Activated naive CD4-positive, alpha-beta T cell treated with anti-CD3 and anti-CD28 coated beads, Interleukin-2, amount 50 U/mL, for 72 hours (primary cell): ENCODE measurements at regions not wholly inside any gene's neighbourhood (a gene's known extent, or its start where the extent isn't known, plus 50 kb on each side); places are given as distances from the start of the nearest gene placed in this dataset.

Source experiments
- ATAC-seq, 2 donors: fragments of 150-1000 bp; cut with Tn5 transposase; 2 replicates each; pipeline ENCODE4 v1.10.0; 2021; ENCODE audit warnings: mild to moderate bottlenecking in 2 of 2, moderate library complexity in 2 of 2
- DNase-seq, 2 donors: peaks; one replicate each; pipeline ENCODE4 v3.0.0; 2021 to 2022; ENCODE audit warnings: low spot score in 2 of 2
- H3K27ac Mint-ChIP-seq, 2 donors: one replicate each; pipeline ENCODE4 v1.8.0; 2022; ENCODE audit warnings: mild to moderate bottlenecking in 2 of 2, mixed read lengths in 2 of 2
- H3K36me3 Mint-ChIP-seq, 2 donors: one replicate each; pipeline ENCODE4 v1.8.0; 2022; ENCODE audit warnings: mixed read lengths in 2 of 2
- H3K9me3 Mint-ChIP-seq, 2 donors: one replicate each; pipeline ENCODE4 v1.8.0; 2022; ENCODE audit warnings: mixed read lengths in 2 of 2

GRCh38 chr3:87624860-87625259, 348.5 kb upstream of the POU1F1 start:
- Mint-ChIP-seq H3K9me3 (peaks cover 4 to 9% of the 10 kb centered on the region in 2 donors), H3K36me3 (no peaks in the 10 kb centered on the region), H3K27ac (no peak overlapping the region)
- ATAC-seq = no peak
- no peak for DNase-seq

- Mint-ChIP-seq H3K27ac (no peak overlapping the region), H3K9me3 (peaks cover 0 to 1% of the 10 kb centered on the region in 2 donors), H3K36me3 (no peaks in the 10 kb centered on the region)
- DNase-seq (no peak), ATAC-seq (no peak)
These were observed 345.3 kb upstream of the POU1F1 start for GRCh38 chr3:87621667-87622066.

GRCh38 chr3:87615506-87615905, 339.1 kb upstream of the POU1F1 start:
- ATAC-seq = no peak
- H3K9me3 Mint-ChIP-seq = peaks cover 19 to 22% of the 10 kb centered on the region in 2 donors
- H3K27ac Mint-ChIP-seq = no peak overlapping the region
- no peak for DNase-seq
- H3K36me3 Mint-ChIP-seq = peaks cover 6 to 18% of the 10 kb centered on the region in 2 donors

- peaks cover 19 to 22% of the 10 kb centered on the region in 2 donors for H3K9me3 Mint-ChIP-seq
- ATAC-seq (no peak), DNase-seq (no peak)
- H3K27ac Mint-ChIP-seq = no peak overlapping the region
- H3K36me3 Mint-ChIP-seq = peaks cover 6 to 18% of the 10 kb centered on the region in 2 donors
These were observed 338.6 kb upstream of the POU1F1 start for GRCh38 chr3:87614998-87615397.

GRCh38 chr3:87607234-87607633, 330.9 kb upstream of the POU1F1 start:
- Mint-ChIP-seq H3K9me3 (peaks cover 9 to 11% of the 10 kb centered on the region in 2 donors), H3K27ac (no peak overlapping the region), H3K36me3 (peaks cover 0 to 8% of the 10 kb centered on the region in 2 donors)
- DNase-seq (no peak), ATAC-seq (no peak)

- ATAC-seq = no peak
- H3K9me3 Mint-ChIP-seq = peaks cover 14 to 19% of the 10 kb centered on the region in 2 donors
These were observed 319.4 kb upstream of the POU1F1 start for GRCh38 chr3:87595798-87596197.

GRCh38 chr3:87581240-87581639, 304.9 kb upstream of the POU1F1 start:
- Mint-ChIP-seq H3K27ac (no peak overlapping the region), H3K9me3 (peaks cover 0 to 6% of the 10 kb centered on the region in 2 donors), H3K36me3 (no peaks in the 10 kb centered on the region)
- no peak for DNase-seq
- ATAC-seq = no peak

More at GRCh38 chr3:87595798-87596197, 319.4 kb upstream of the POU1F1 start:
- no peak for DNase-seq
- H3K36me3 Mint-ChIP-seq = peaks cover 6 to 11% of the 10 kb centered on the region in 2 donors
- no peak overlapping the region for H3K27ac Mint-ChIP-seq

- Mint-ChIP-seq H3K27ac (no peak overlapping the region), H3K9me3 (no peaks in the 10 kb centered on the region), H3K36me3 (no peaks in the 10 kb centered on the region)
- no peak for DNase-seq
- no peak for ATAC-seq
These were observed 300.4 kb upstream of the POU1F1 start for GRCh38 chr3:87576752-87577151.

GRCh38 chr3:87575550-87575949, 299.2 kb upstream of the POU1F1 start:
- Mint-ChIP-seq H3K9me3 (no peaks in the 10 kb centered on the region), H3K27ac (no peak overlapping the region), H3K36me3 (no peaks in the 10 kb centered on the region)
- DNase-seq (no peak), ATAC-seq (no peak)

GRCh38 chr3:87568331-87568730, 291.9 kb upstream of the POU1F1 start:
- Mint-ChIP-seq H3K9me3 (no peaks in the 10 kb centered on the region), H3K36me3 (no peaks in the 10 kb centered on the region), H3K27ac (no peak overlapping the region)
- no peak for DNase-seq
- ATAC-seq = no peak

- H3K36me3 Mint-ChIP-seq = no peaks in the 10 kb centered on the region
These were observed 288.1 kb upstream of the POU1F1 start for GRCh38 chr3:87564438-87564837.

GRCh38 chr3:87563712-87564111, 287.3 kb upstream of the POU1F1 start:
- Mint-ChIP-seq H3K27ac (no peak overlapping the region), H3K9me3 (no peaks in the 10 kb centered on the region), H3K36me3 (no peaks in the 10 kb centered on the region)
- ATAC-seq = no peak
- DNase-seq = no peak

More at GRCh38 chr3:87564438-87564837, 288.1 kb upstream of the POU1F1 start:
- ATAC-seq (no peak), DNase-seq (no peak)
- Mint-ChIP-seq H3K27ac (no peak overlapping the region), H3K9me3 (no peaks in the 10 kb centered on the region)

- ATAC-seq (no peak), DNase-seq (no peak)
- Mint-ChIP-seq H3K9me3 (no peaks in the 10 kb centered on the region), H3K27ac (no peak overlapping the region), H3K36me3 (no peaks in the 10 kb centered on the region)
These were observed 282.1 kb upstream of the POU1F1 start for GRCh38 chr3:87558492-87558891.

- Mint-ChIP-seq H3K9me3 (no peaks in the 10 kb centered on the region), H3K36me3 (no peaks in the 10 kb centered on the region), H3K27ac (no peak overlapping the region)
- no peak for ATAC-seq
- no peak for DNase-seq
These were observed 278.9 kb upstream of the POU1F1 start for GRCh38 chr3:87555290-87555689.

GRCh38 chr3:87553058-87553457, 276.7 kb upstream of the POU1F1 start:
- DNase-seq (no peak), ATAC-seq (no peak)
- H3K9me3 Mint-ChIP-seq = peaks cover 0 to 2% of the 10 kb centered on the region in 2 donors
- H3K36me3 Mint-ChIP-seq = no peaks in the 10 kb centered on the region
- H3K27ac Mint-ChIP-seq = no peak overlapping the region

GRCh38 chr3:87550892-87551291, 274.5 kb upstream of the POU1F1 start:
- H3K9me3 Mint-ChIP-seq = peaks cover 0 to 4% of the 10 kb centered on the region in 2 donors
- no peak overlapping the region for H3K27ac Mint-ChIP-seq
- no peaks in the 10 kb centered on the region for H3K36me3 Mint-ChIP-seq
- no peak for ATAC-seq
- no peak for DNase-seq

- Mint-ChIP-seq H3K9me3 (peaks cover 0 to 4% of the 10 kb centered on the region in 2 donors), H3K27ac (no peak overlapping the region), H3K36me3 (no peaks in the 10 kb centered on the region)
- no peak for DNase-seq
- no peak for ATAC-seq
These were observed 272.8 kb upstream of the POU1F1 start for GRCh38 chr3:87549208-87549607.

GRCh38 chr3:87548271-87548670, 271.9 kb upstream of the POU1F1 start:
- no peak overlapping the region for H3K27ac Mint-ChIP-seq
- no peaks in the 10 kb centered on the region for H3K36me3 Mint-ChIP-seq
- H3K9me3 Mint-ChIP-seq = peaks cover 0 to 4% of the 10 kb centered on the region in 2 donors
- ATAC-seq = no peak
- DNase-seq = no peak

- H3K36me3 Mint-ChIP-seq = no peaks in the 10 kb centered on the region
- H3K27ac Mint-ChIP-seq = no peak overlapping the region
- ATAC-seq = no peak
- DNase-seq = no peak
- peaks cover 0 to 4% of the 10 kb centered on the region in 2 donors for H3K9me3 Mint-ChIP-seq
These were observed 269.8 kb upstream of the POU1F1 start for GRCh38 chr3:87546216-87546615.
